AG09319 (cell line): ENCODE measurements at regions not wholly inside any gene's neighbourhood (a gene's known extent, or its start where the extent isn't known, plus 50 kb on each side); places are given as distances from the start of the nearest gene placed in this dataset.

Experiments used
- DNase-seq: peaks from one replicate; pipeline ENCODE4 v3.0.0-alpha.2; 2010; ENCODE audit warnings: low read depth; ENCODE audit errors: extremely low read depth
- TF ChIP-seq, protein P1 (sequence below): IDR thresholded peaks from 2 replicates; pipeline ENCODE4 v1.5.1; 2011; ENCODE audit warnings: low read depth, mild to moderate bottlenecking, inconsistent platforms, low read length, moderate library complexity

DNA sequence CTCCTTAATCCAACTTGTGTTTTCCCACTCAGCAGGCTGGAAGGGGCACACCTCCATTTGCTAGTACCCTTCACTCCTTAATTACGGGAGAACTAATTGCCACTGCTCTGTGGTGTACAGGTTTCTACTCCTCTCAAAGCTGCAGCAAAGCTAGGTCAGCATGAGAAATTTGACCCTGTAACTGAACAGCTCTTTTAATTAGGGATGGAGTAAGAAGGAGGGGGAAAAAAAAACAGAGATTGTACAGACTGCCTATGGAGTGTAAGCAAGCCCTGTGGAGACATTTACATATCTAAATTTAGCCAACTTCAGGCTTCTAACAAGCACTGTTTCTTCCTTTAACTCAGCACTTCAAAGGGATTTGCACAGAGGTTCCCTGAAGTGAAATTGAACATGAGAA lies 629.7 kb upstream of the SETBP1 start:
- DNase-seq: no peak
- TF ChIP-seq, protein P1, sequence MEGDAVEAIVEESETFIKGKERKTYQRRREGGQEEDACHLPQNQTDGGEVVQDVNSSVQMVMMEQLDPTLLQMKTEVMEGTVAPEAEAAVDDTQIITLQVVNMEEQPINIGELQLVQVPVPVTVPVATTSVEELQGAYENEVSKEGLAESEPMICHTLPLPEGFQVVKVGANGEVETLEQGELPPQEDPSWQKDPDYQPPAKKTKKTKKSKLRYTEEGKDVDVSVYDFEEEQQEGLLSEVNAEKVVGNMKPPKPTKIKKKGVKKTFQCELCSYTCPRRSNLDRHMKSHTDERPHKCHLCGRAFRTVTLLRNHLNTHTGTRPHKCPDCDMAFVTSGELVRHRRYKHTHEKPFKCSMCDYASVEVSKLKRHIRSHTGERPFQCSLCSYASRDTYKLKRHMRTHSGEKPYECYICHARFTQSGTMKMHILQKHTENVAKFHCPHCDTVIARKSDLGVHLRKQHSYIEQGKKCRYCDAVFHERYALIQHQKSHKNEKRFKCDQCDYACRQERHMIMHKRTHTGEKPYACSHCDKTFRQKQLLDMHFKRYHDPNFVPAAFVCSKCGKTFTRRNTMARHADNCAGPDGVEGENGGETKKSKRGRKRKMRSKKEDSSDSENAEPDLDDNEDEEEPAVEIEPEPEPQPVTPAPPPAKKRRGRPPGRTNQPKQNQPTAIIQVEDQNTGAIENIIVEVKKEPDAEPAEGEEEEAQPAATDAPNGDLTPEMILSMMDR: no peak

DNA sequence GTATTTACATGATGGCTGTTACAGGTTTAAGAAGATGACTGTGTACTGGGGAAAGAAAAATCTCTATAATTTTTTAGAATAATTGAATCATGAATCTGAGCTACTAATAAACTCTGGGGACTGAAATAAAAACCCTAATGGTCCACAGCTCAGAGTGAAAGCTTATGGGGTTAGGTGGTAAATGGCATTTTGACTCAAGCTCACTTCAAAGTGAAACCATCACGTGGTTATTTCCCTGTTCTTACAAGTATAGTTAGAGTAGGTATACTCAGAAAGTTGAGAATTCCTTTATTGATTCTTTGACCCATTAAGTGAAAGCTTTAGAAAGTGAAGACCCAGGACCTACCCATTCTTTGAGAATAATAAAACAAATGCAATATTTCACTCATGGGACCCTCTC lies 626.2 kb upstream of the SETBP1 start:
- DNase-seq: no peak
- TF ChIP-seq, protein P1: no peak

DNA sequence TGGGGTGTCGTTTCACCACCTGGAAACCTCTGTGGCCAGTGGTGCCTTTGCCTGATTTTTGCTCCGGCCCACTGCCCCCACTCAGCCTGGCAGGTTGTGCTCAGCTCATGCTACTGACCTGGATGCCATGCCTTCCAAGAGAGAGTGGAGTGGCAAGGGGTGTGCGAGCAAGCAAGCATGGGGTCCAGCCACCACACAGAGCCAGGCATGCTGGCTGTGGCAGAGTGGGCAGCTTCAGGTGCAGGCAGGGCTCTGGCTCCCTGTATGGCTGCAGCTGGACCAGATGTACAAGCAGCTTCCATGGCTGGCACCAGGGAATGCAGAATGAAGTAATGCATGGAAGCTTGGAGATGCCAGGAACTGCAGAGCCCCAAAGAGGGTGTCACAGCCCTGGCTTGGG lies 620.5 kb upstream of the SETBP1 start:
- DNase-seq: no peak
- TF ChIP-seq, protein P1: no peak

DNA sequence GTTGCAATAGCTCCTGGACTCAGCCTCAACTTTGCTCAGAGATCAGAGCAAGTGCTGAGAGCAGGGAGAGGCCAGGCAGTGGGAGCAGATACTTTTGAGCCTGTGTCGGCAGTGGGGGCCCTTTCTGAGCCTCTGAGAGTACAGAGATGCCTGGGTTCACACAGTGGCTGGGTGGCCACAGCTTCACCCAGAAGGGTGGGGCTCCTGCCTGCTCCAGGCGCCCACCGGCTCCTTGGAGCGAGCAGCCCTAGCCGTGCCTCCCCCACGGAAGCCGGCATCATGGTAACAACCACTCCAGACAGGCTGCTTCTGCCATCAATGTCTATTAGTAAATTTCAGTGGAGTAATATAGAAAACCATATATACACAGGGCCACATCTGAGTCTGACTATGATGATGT lies 619.2 kb upstream of the SETBP1 start:
- TF ChIP-seq, protein P1: no peak

DNA sequence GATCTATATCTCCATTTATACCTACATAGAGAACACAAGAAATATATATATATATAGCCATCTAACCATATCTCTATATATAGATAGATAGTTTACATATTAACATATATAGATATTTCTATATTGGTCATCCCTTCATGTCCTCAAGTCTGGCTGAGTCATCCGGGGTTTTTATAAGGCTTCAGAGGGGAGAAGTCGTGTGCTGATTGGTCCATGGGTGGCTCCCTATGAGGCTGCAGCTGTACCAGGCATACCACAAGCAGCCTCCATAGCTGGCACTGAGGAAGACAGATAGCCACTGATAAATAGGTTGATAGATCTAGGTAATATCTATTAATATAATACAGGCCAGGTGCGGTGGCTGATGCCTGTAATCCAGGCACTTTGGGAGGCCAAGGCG lies 618.3 kb upstream of the SETBP1 start:
- TF ChIP-seq, protein P1: no peak
- no peak for DNase-seq

More for the DNA sequence above, 619.2 kb upstream of the SETBP1 start:
- no peak for DNase-seq

DNA sequence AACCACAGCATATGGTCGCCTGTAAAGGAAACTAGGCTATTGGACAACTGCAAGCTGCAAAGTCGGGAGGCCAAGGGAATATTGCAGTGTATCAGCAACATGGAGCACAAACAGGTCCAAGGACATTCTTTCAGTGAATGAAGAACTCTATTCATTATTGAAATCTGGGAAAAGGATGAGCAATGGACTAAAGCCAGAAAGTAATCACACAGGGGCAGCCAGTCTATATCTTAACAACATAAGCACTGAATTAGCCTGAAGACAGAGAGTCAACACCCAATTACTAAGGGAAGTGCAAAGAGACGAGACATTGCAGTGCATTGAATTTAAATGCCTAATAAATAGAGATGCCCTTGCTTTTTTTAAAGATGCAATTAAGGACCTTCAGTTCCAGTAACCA lies 615.5 kb upstream of the SETBP1 start:
- TF ChIP-seq, protein P1: no peak
- no peak for DNase-seq

DNA sequence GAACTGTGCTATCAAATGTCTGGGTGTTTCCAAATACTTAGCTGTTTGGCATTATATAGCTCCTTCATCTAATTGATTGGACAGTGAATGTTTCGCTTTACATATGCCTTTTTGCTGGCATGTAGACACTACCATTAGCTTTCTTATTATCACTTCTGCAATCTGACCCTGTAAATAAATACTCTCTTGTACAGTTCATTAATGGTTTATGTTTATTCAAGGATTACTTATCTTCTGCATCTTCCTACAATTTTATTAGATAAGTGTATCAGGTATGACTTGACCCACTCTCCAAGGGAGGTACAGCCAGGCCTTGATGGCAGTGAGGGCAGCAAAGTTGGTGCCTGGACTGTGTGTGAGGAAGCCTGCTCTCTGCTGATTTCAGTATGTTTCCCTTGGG lies 614.1 kb upstream of the SETBP1 start:
- no peak for DNase-seq
- TF ChIP-seq, protein P1: no peak
